GM21576 (cell line): ENCODE measurements at regions not wholly inside any gene's neighbourhood (a gene's known extent, or its start where the extent isn't known, plus 50 kb on each side); places are given as distances from the start of the nearest gene placed in this dataset.

Experiments used
- ATAC-seq: cut with Tn5 transposase; IDR thresholded peaks from one replicate; pipeline ENCODE4 v1.9.1; 2021; ENCODE audit warnings: mild to moderate bottlenecking, moderate library complexity; ENCODE audit not compliant: unreplicated experiment

- ATAC-seq, result no peak
Measured at GRCh38 chr2:180743401-180743800, 237.0 kb upstream of the UBE2E3 start.

GRCh38 chr2:180742801-180743200 lies 237.6 kb upstream of the UBE2E3 start:
- no peak for ATAC-seq

- ATAC-seq, result no peak
Measured at GRCh38 chr2:180739070-180739469, 241.3 kb upstream of the UBE2E3 start.

GRCh38 chr2:180735799-180736198 lies 244.6 kb upstream of the UBE2E3 start:
- no peak for ATAC-seq

GRCh38 chr2:180734382-180734781 lies 246.0 kb upstream of the UBE2E3 start:
- ATAC-seq, result no peak

- no peak for ATAC-seq
Measured at GRCh38 chr2:180733330-180733729, 247.1 kb upstream of the UBE2E3 start.

GRCh38 chr2:180732337-180732736 lies 248.1 kb upstream of the UBE2E3 start:
- no peak for ATAC-seq

GRCh38 chr2:180730976-180731375 lies 249.4 kb upstream of the UBE2E3 start:
- no peak for ATAC-seq

- no peak for ATAC-seq
Measured at GRCh38 chr2:180728928-180729559, 251.4 kb upstream of the UBE2E3 start.

GRCh38 chr2:180723712-180724111 lies 256.7 kb upstream of the UBE2E3 start:
- no peak for ATAC-seq

GRCh38 chr2:180722551-180723239 lies 257.7 kb upstream of the UBE2E3 start:
- ATAC-seq, result no peak

- ATAC-seq, result no peak
Measured at GRCh38 chr2:180720829-180721228, 259.6 kb upstream of the UBE2E3 start.

- ATAC-seq, result no peak
Measured at GRCh38 chr2:180717588-180717987, 262.8 kb upstream of the UBE2E3 start.

GRCh38 chr2:180716186-180717180 lies 263.9 kb upstream of the UBE2E3 start:
- ATAC-seq, result no peak

- ATAC-seq, result no peak
Measured at GRCh38 chr2:180715044-180715443, 265.4 kb upstream of the UBE2E3 start.

- no peak for ATAC-seq
Measured at GRCh38 chr2:180709392-180710145, 270.8 kb upstream of the UBE2E3 start.

- no peak for ATAC-seq
Measured at GRCh38 chr2:180707884-180708205, 272.6 kb upstream of the UBE2E3 start.

GRCh38 chr2:180707175-180707883 lies 273.1 kb upstream of the UBE2E3 start:
- ATAC-seq, result no peak

- no peak for ATAC-seq
Measured at GRCh38 chr2:180706694-180707093, 273.7 kb upstream of the UBE2E3 start.

- ATAC-seq, result no peak
Measured at GRCh38 chr2:180705551-180705950, 274.9 kb upstream of the UBE2E3 start.
